Lower leg skin (tissue), 4 donors: ENCODE measurements at regions not wholly inside any gene's neighbourhood (a gene's known extent, or its start where the extent isn't known, plus 50 kb on each side); places are given as distances from the start of the nearest gene placed in this dataset.

Experiments used
- DNase-seq, 2 donors: peaks; one replicate each; pipeline ENCODE4 v3.0.0-alpha.2; 2019; ENCODE audit warnings: low spot score in 2 of 2
- H3K4me3 ChIP-seq: fragments of 200-600 bp; sonication (generic); 2 replicates; pipeline ENCODE4 v1.5.1; 2017; ENCODE audit warnings: mild to moderate bottlenecking, low read depth; ENCODE audit not compliant: poor library complexity, severe bottlenecking
- CTCF ChIP-seq, 3 donors: fragments of 450-650 bp; IDR thresholded peaks; one replicate each; pipeline ENCODE4 v1.5.1; 2016; ENCODE audit warnings: antibody characterized with exemption in 3 of 3, mild to moderate bottlenecking in 3 of 3, moderate library complexity in 2 of 3
- POLR2A ChIP-seq, 2 donors: fragments of 450-650 bp; IDR thresholded peaks; one replicate each; pipeline ENCODE4 v1.6.1; 2016 to 2017; ENCODE audit warnings: antibody characterized with exemption in 2 of 2, mild to moderate bottlenecking in 1 of 2, moderate library complexity in 1 of 2
- WGBS, 2 donors: methylation state at CpG; one replicate each; pipeline ENCODE4 v1.1.5; 2018; 5-methylcytosine and 5-hydroxymethylcytosine counted together
- intact Hi-C: fragments of 100-400 bp; cut with DNase I; formaldehyde crosslinking; loops from one replicate; pipeline ENCODE4 v1.15.0; 2023; ENCODE audit warnings: low total_unique reads

GRCh38 chr3:24945563-24945962 lies 450.9 kb upstream of the THRB start:
- no peak for DNase-seq
- intact Hi-C loops = no loop called here
- TF ChIP-seq CTCF (IDR thresholded peaks at IDR 0.05) (no peak), POLR2A (IDR thresholded peaks at IDR 0.05) (no peak)
- no peak overlapping the region for H3K4me3 ChIP-seq
- 29 to 41% methylated on average over 2 of the region's 2 CpGs for WGBS, 2 donors

GRCh38 chr3:24947103-24947502 lies 452.5 kb upstream of the THRB start:
- DNase-seq = no peak
- intact Hi-C loops = no loop called here
- 89 to 92% methylated on average over 4 of the region's 4 CpGs for WGBS, 2 donors

GRCh38 chr3:24951180-24951579 lies 456.5 kb upstream of the THRB start:
- intact Hi-C loops = loop anchor here (10.0 kb wide), 1 partner anchor 564 kb away; no protein-coding TSS in a partner anchor
- WGBS, 2 donors = 89 to 90% methylated on average over 4 of the region's 4 CpGs
- no peak for DNase-seq
- no peak for TF ChIP-seq POLR2A (IDR thresholded peaks at IDR 0.05)
- no peak overlapping the region for H3K4me3 ChIP-seq

More at GRCh38 chr3:24947103-24947502, 452.5 kb upstream of the THRB start:
- H3K4me3 ChIP-seq = no peak overlapping the region
- TF ChIP-seq POLR2A (IDR thresholded peaks at IDR 0.05) (no peak), CTCF (IDR thresholded peaks at IDR 0.05) (no peak)

GRCh38 chr3:24952388-24952787 lies 457.7 kb upstream of the THRB start:
- no peak for TF ChIP-seq POLR2A (IDR thresholded peaks at IDR 0.05)
- no peak for TF ChIP-seq CTCF (IDR thresholded peaks at IDR 0.05)
- no peak overlapping the region for H3K4me3 ChIP-seq
- intact Hi-C loops = loop anchor here (10.0 kb wide), 1 partner anchor 562 kb away; no protein-coding TSS in a partner anchor
- 84 to 92% methylated on average over 6 of the region's 6 CpGs for WGBS, 2 donors
- no peak for DNase-seq

- intact Hi-C loops = loop anchor here (10.0 kb wide), 1 partner anchor 562 kb away; no protein-coding TSS in a partner anchor
- TF ChIP-seq CTCF (IDR thresholded peaks at IDR 0.05) (no peak), POLR2A (IDR thresholded peaks at IDR 0.05) (no peak)
- DNase-seq = no peak
- H3K4me3 ChIP-seq = no peak overlapping the region
- 56 to 66% methylated on average over 5 of the region's 5 CpGs for WGBS, 2 donors
Observed at GRCh38 chr3:24953060-24953771, 458.6 kb upstream of the THRB start.

- WGBS, 2 donors = 85 to 86% methylated on average over 4 of the region's 4 CpGs
- DNase-seq = no peak
- TF ChIP-seq POLR2A (IDR thresholded peaks at IDR 0.05) (no peak), CTCF (IDR thresholded peaks at IDR 0.05) (no peak)
- intact Hi-C loops = loop anchor here (10.0 kb wide), 1 partner anchor 558 kb away; no protein-coding TSS in a partner anchor
- no peak overlapping the region for H3K4me3 ChIP-seq
Observed at GRCh38 chr3:24956613-24957012, 462.0 kb upstream of the THRB start.
